Retinal pigment epithelial cell (primary cell): ENCODE measurements at regions not wholly inside any gene's neighbourhood (a gene's known extent, or its start where the extent isn't known, plus 50 kb on each side); places are given as distances from the start of the nearest gene placed in this dataset.

Experiments used
- DNase-seq: peaks from one replicate; pipeline ENCODE4 v3.0.0-alpha.2; 2010; ENCODE audit warnings: low read depth
- H3K4me3 ChIP-seq: 2 replicates; pipeline ENCODE4 v1.5.1; 2011; ENCODE audit warnings: mild to moderate bottlenecking, low read length, control low read depth, moderate library complexity
- TF ChIP-seq, protein P1 (sequence below): conservative IDR thresholded peaks from 2 replicates; pipeline ENCODE4 v1.5.1; 2011; ENCODE audit warnings: low read depth, low read length, control low read depth, inconsistent platforms

DNA sequence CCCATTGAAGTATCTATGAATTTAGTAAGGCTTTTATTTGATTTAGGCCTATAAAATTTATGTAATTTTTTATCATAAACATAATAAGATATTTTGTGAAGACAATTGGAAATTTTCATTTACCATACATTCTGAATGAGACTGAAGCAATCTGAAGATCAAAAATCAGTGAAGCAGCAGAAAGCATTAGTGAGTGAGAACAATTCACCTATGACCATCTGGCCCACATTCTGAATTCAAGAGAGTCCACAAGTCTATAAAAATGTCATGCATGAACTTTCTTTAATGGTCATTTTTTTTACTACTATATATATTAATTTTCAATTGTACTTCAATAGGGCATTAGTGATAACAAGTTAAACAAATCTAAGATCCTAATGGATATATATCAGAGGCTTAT lies 1026.6 kb upstream of the MAP3K7 start:
- DNase-seq = no peak
- H3K4me3 ChIP-seq = no peak overlapping the region
- TF ChIP-seq, protein P1, sequence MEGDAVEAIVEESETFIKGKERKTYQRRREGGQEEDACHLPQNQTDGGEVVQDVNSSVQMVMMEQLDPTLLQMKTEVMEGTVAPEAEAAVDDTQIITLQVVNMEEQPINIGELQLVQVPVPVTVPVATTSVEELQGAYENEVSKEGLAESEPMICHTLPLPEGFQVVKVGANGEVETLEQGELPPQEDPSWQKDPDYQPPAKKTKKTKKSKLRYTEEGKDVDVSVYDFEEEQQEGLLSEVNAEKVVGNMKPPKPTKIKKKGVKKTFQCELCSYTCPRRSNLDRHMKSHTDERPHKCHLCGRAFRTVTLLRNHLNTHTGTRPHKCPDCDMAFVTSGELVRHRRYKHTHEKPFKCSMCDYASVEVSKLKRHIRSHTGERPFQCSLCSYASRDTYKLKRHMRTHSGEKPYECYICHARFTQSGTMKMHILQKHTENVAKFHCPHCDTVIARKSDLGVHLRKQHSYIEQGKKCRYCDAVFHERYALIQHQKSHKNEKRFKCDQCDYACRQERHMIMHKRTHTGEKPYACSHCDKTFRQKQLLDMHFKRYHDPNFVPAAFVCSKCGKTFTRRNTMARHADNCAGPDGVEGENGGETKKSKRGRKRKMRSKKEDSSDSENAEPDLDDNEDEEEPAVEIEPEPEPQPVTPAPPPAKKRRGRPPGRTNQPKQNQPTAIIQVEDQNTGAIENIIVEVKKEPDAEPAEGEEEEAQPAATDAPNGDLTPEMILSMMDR = no peak

DNA sequence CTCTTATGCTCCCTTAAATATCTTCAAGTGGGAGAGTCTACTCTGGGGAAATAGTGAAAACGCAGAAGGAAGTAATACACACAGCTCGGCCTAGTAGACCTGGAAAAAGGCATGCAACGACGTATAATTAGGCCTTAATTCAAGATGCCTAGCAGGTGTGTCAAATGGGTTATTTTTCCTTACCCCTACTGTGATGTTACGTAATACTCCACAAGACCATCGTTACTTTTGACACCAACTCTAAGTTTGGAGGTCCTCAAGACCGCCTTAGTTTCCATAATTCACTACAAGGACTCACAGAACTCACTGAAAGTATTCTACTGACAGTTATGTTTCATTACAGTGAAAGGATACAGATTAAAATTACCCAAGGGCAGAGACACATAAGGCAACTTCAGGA lies 1024.3 kb upstream of the MAP3K7 start:
- TF ChIP-seq, protein P1 = no peak

DNA sequence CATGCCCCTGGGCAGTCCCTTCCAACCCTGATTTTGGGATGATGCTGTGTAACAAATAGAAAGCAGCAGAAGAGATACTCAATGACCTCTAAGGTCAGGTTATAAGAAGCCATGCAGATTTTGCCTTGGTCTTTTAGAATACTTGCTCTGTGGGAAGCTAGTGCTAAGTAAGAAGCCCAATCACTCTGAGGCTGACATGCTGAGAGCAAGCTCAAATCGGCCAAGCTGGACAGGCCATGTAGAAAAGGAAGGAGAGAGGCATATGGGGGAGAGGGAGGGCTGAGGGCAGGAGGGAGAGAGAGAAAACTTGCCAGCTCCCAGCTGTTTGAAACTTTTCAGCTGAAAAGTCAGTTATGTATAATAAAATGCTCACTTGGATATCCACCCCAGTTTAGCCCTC lies 1021.6 kb upstream of the MAP3K7 start:
- no peak for DNase-seq
- TF ChIP-seq, protein P1 = no peak
- H3K4me3 ChIP-seq = no peak overlapping the region

More for the DNA sequence above, 1024.3 kb upstream of the MAP3K7 start:
- DNase-seq = no peak
- no peak overlapping the region for H3K4me3 ChIP-seq

DNA sequence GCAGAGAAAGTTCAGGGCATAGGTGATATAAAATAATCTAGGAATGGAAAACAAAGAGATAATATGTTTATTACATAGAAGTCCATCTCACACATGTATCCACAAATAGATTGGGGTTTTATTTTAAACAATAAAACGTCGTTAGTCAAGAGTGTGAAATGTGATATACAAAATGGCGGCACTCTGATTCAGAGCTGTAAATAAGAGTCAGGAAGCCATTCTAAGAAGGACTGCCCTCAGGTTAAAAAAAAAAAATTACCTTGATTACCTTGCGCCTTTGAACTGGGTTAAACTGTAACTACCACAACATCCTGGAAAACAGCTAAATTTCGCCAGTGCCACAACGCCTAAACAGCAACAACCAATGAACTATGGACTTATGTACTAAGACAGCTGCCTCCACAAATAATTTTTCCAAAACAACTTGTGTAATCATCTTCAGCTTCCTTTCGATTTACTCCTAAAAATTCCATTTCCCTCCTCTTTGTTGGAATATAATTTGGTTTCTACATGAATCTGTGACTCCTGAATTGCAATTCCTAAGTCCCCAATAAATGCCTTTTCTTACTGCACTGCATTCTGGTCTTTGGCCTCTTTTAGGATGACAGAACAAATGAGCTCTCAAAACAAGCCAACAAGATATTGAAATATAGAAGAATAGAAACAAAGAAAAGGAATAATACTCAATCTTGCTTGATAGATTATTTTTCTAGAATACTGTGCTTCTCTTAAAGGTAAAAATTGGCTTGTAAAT lies 1019.5 kb upstream of the MAP3K7 start:
- no peak for DNase-seq
- H3K4me3 ChIP-seq = no peak overlapping the region
- TF ChIP-seq, protein P1 = no peak

DNA sequence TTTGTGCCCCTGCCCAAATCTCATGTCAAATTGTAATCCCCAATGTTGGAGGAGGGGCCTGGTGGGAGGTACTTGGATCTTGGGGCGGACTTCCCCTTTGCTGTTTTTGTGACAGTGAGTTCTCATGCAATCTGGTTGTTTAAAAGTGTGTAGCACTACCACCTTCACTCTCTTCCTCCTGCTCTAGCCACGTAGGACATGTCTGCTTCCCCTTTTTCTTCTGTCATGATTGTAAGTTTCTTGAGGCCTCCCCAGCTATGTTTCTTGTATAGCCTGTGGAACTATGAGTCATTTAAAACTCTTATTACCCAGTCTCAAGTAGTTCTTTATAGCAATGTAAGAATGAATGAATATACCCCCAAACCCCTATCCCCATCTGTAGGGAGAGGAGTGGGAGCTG lies 1013.7 kb upstream of the MAP3K7 start:
- TF ChIP-seq, protein P1 = no peak
- DNase-seq = no peak
- H3K4me3 ChIP-seq = no peak overlapping the region

DNA sequence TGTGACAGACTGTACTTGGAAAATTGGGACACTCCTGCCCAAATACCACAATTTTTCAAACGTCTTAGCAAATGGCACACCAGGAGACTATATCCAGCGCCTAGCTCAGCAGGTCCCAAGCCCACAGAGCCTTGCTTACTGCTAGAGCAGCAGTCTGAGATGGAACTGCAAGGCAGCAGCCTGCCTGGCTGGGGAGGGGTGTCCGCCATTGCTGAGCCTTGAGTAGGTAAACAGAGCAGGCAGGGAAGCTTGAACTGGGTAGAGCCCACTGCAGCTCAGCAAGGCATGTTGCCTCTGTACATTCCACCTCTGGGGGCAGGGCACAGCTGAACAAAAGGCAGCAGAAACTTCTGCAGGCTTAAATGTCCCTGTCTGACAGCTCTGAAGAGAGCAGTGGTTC lies 1003.3 kb upstream of the MAP3K7 start:
- no peak for DNase-seq
- TF ChIP-seq, protein P1 = no peak

DNA sequence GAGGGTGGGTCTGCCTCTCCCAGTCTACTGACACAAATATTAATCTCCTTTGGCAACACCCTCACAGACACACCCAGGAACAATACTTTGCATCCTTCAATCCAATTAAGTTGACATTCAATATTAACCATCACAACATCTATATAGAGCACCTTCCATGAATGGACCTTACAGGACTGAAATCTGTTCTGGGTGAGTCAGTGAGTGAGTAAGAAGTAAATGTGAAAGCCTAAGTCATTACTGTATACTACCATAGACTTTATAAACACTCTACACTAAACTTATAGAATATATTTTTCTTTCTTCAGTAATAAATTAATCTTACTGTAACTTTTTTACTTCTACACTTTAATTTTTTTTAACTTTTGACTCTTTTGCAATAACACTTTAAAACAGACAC lies 993.8 kb upstream of the MAP3K7 start:
- H3K4me3 ChIP-seq = no peak overlapping the region
- DNase-seq = no peak
- TF ChIP-seq, protein P1 = no peak

More for the DNA sequence above, 1003.3 kb upstream of the MAP3K7 start:
- no peak overlapping the region for H3K4me3 ChIP-seq
